ENCODE measurements at regions not wholly inside any gene's neighbourhood (a gene's known extent, or its start where the extent isn't known, plus 50 kb on each side); places are given as distances from the start of the nearest gene placed in this dataset.
"Not testable (repeated sequence)": the region's sequence is repeated elsewhere in the genome, so short reads cannot be mapped to it uniquely, and the experiment has no call there.

- no peak for DNase-seq
Observed at GRCh38 chr4:162838671-162839070, 328.0 kb downstream of the NAF1 start.

GRCh38 chr4:162837679-162838078 lies 329.0 kb downstream of the NAF1 start:
- DNase-seq = no peak

- DNase-seq = no peak
Observed at GRCh38 chr4:162837241-162837640, 329.4 kb downstream of the NAF1 start.

- no peak for DNase-seq
Observed at GRCh38 chr4:162836773-162837172, 329.9 kb downstream of the NAF1 start.

- not testable (repeated sequence) for DNase-seq
Observed at GRCh38 chr4:162836258-162836657, 330.4 kb downstream of the NAF1 start.

- DNase-seq = no peak
Observed at GRCh38 chr4:162830899-162831298, 335.8 kb downstream of the NAF1 start.

- DNase-seq = not testable (repeated sequence)
Observed at GRCh38 chr4:162817374-162817773, 349.3 kb downstream of the NAF1 start.

GRCh38 chr4:162804351-162804924 lies 362.3 kb downstream of the NAF1 start:
- no peak for DNase-seq

GRCh38 chr4:162803378-162803777 lies 363.3 kb downstream of the NAF1 start:
- DNase-seq = no peak

GRCh38 chr4:162797108-162797507 lies 369.6 kb downstream of the NAF1 start:
- no peak for DNase-seq

- DNase-seq = no peak
Observed at GRCh38 chr4:162793571-162793970, 373.1 kb downstream of the NAF1 start.

GRCh38 chr4:162793004-162793403 lies 373.7 kb downstream of the NAF1 start:
- DNase-seq = no peak

- no peak for DNase-seq
Observed at GRCh38 chr4:162791226-162791625, 375.5 kb downstream of the NAF1 start.

GRCh38 chr4:162787120-162787519 lies 379.6 kb downstream of the NAF1 start:
- DNase-seq = no peak

GRCh38 chr4:162782778-162783525 lies 383.7 kb downstream of the NAF1 start:
- DNase-seq = no peak

- no peak for DNase-seq
Observed at GRCh38 chr4:162782096-162782777, 384.5 kb downstream of the NAF1 start.

GRCh38 chr4:162770761-162771490 lies 395.8 kb downstream of the NAF1 start:
- DNase-seq = no peak

- no peak for DNase-seq
Observed at GRCh38 chr4:162767083-162767482, 399.6 kb downstream of the NAF1 start.

GRCh38 chr4:162761965-162762364 lies 404.7 kb downstream of the NAF1 start:
- DNase-seq = no peak

- not testable (repeated sequence) for DNase-seq
Observed at GRCh38 chr4:162740228-162740627, 426.5 kb downstream of the NAF1 start.

- DNase-seq = not testable (repeated sequence)
Observed at GRCh38 chr4:162739596-162739995, 427.1 kb downstream of the NAF1 start.

GRCh38 chr4:162732876-162733275 lies 433.8 kb downstream of the NAF1 start:
- no peak for DNase-seq

GRCh38 chr4:162727766-162728165 lies 438.9 kb downstream of the NAF1 start:
- DNase-seq = no peak

All from right forelimb (tissue), 1 donor.